HFFc6 (cell line): ENCODE measurements at regions not wholly inside any gene's neighbourhood (a gene's known extent, or its start where the extent isn't known, plus 50 kb on each side); places are given as distances from the start of the nearest gene placed in this dataset.

Experiments used
- DNase-seq: peaks from one replicate; pipeline ENCODE4 v3.0.0-alpha.2; 2018
- H3K27ac Mint-ChIP-seq: 2 replicates; pipeline ENCODE4 v1.8.0; 2020; ENCODE audit warnings: mild to moderate bottlenecking, mixed read lengths
- H3K27me3 Mint-ChIP-seq: 2 replicates; pipeline ENCODE4 v1.8.0; 2021; ENCODE audit warnings: mild to moderate bottlenecking, moderate library complexity, mixed read lengths; ENCODE audit not compliant: insufficient read depth
- H3K36me3 Mint-ChIP-seq: 2 replicates; pipeline ENCODE4 v1.8.0; 2021; ENCODE audit warnings: low read depth, mixed read lengths
- H3K4me1 Mint-ChIP-seq: 2 replicates; pipeline ENCODE4 v1.8.0; 2020; ENCODE audit warnings: low read depth, mixed read lengths
- H3K4me3 Mint-ChIP-seq: 2 replicates; pipeline ENCODE4 v1.8.0; 2020; ENCODE audit warnings: mild to moderate bottlenecking, moderate library complexity, mixed read lengths
- H3K9me3 Mint-ChIP-seq: 2 replicates; pipeline ENCODE4 v1.8.0; 2020; ENCODE audit warnings: mild to moderate bottlenecking, mixed read lengths
- TF ChIP-seq, protein P1 (sequence below): fragments of 200-600 bp; sonication (generic); IDR thresholded peaks from 2 replicates; pipeline ENCODE4 v1.5.0; 2021; ENCODE audit warnings: antibody characterized with exemption, mild to moderate bottlenecking

DNA sequence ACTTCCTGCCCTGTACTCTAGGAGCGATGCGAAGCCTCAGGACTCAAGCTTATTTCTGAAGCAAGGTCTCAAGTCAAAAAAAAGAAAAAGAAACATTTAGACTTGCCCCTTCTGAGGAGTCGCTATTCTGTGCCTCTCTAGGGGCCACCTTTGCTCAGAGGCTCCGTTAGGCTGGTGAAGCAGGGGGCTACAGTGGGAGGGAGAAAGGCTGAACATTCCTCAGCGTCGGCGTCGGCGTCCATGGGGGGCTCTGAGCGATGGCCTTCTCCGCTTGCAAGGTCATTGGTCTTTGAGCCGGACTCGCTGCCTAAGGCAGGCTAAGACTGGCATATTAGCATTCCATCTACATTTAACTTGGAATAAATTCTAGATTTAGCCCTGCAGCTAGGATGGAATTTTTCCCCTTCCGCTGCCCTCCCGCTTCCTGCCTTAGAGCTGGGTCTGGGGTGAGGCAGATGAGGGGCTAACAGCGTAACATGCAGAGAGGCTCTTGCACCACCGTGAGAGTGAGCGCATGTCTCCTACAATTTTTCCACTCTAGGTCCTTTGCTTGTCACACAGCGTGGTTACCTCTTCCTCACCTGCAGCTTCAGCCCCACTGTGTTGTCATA lies 53.6 kb upstream of the ATL2 start:
- TF ChIP-seq, protein P1, sequence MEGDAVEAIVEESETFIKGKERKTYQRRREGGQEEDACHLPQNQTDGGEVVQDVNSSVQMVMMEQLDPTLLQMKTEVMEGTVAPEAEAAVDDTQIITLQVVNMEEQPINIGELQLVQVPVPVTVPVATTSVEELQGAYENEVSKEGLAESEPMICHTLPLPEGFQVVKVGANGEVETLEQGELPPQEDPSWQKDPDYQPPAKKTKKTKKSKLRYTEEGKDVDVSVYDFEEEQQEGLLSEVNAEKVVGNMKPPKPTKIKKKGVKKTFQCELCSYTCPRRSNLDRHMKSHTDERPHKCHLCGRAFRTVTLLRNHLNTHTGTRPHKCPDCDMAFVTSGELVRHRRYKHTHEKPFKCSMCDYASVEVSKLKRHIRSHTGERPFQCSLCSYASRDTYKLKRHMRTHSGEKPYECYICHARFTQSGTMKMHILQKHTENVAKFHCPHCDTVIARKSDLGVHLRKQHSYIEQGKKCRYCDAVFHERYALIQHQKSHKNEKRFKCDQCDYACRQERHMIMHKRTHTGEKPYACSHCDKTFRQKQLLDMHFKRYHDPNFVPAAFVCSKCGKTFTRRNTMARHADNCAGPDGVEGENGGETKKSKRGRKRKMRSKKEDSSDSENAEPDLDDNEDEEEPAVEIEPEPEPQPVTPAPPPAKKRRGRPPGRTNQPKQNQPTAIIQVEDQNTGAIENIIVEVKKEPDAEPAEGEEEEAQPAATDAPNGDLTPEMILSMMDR: no peak
- Mint-ChIP-seq H3K27ac (no peak overlapping the region), H3K9me3 (no peaks in the 10 kb centered on the region), H3K27me3 (peaks cover 42% of the 10 kb centered on the region), H3K4me1 (no peaks in the 10 kb centered on the region), H3K36me3 (no peaks in the 10 kb centered on the region), H3K4me3 (no peak overlapping the region)
- no peak for DNase-seq

DNA sequence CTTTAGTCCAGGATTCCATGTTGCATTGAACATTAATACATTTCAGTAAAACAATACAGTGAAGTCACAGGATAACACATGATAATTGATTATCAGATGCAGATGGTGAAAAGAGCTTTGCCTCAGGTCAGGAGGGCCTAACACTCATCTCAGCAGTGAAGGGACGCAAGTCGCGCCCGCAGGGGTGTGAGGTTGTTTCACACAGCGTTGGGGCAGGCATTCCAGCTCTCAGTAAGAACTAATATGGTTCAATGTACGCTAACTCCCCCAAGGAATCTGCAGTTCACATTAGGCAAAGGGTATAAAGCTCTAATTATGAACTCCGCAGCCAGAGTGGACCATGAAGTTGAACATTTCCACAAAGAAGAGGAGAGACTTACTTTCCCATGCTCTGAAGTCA lies 53.1 kb upstream of the ATL2 start:
- TF ChIP-seq, protein P1: no peak
- no peak for DNase-seq
- Mint-ChIP-seq H3K9me3 (no peaks in the 10 kb centered on the region), H3K4me1 (no peaks in the 10 kb centered on the region), H3K27ac (no peak overlapping the region), H3K36me3 (no peaks in the 10 kb centered on the region), H3K4me3 (no peak overlapping the region), H3K27me3 (peaks cover 41% of the 10 kb centered on the region)

DNA sequence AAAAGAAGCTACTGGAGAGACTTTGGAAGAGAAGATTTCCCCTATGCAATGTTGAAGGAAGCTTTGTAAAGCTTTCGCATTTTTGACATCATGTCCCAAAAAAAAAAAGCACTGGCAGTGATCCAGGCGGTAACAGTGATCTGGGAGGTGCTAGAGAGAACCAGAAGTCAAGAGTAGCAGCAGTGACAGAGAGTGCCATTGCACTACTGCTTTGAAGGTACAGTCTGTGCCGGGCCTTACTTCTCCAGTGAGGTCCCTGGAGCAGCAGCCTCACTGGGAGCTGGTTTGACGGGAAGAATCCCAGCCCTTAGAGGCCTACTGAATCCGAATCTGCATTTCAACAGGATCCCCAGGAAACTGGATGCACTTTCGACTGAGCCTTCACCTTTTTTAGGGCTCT lies 50.9 kb upstream of the ATL2 start:
- Mint-ChIP-seq H3K27me3 (peaks cover 49% of the 10 kb centered on the region), H3K27ac (no peak overlapping the region), H3K9me3 (no peaks in the 10 kb centered on the region), H3K4me1 (no peaks in the 10 kb centered on the region), H3K36me3 (no peaks in the 10 kb centered on the region), H3K4me3 (no peak overlapping the region)
- TF ChIP-seq, protein P1: no peak
- no peak for DNase-seq

DNA sequence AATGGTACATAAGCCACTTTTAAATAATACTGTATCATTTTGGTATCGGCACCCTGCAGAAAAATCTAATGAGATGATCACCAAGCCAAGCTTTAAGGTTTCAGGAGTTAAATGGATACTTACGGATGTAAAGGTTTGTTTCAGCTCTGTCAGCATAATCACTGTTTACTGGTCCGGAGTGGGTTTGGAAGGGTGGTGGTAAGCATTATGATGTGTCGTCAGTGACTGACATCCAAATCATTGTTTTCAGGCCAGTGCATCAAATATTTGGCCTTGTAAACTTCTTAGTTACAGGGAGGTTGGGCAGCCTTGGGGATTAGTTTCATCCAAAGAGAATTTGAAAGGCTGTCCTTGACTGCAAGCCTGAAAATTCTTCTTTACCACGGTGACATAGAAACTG lies 50.0 kb upstream of the ATL2 start:
- no peak for DNase-seq
- TF ChIP-seq, protein P1: no peak
- Mint-ChIP-seq H3K9me3 (no peaks in the 10 kb centered on the region), H3K36me3 (no peaks in the 10 kb centered on the region), H3K27me3 (peaks cover 43% of the 10 kb centered on the region), H3K4me3 (no peak overlapping the region), H3K27ac (no peak overlapping the region), H3K4me1 (no peaks in the 10 kb centered on the region)
